Stimulated activated CD4-positive, alpha-beta T cell treated with anti-CD3 and anti-CD28 coated beads, Interleukin-2, amount 100 ng/mL, for 48 hours (primary cell): ENCODE measurements at regions not wholly inside any gene's neighbourhood (a gene's known extent, or its start where the extent isn't known, plus 50 kb on each side); places are given as distances from the start of the nearest gene placed in this dataset.

Experiments
- DNase-seq, 2 donors: peaks; one replicate each; pipeline ENCODE4 v3.0.0-alpha.2; 2020

DNA sequence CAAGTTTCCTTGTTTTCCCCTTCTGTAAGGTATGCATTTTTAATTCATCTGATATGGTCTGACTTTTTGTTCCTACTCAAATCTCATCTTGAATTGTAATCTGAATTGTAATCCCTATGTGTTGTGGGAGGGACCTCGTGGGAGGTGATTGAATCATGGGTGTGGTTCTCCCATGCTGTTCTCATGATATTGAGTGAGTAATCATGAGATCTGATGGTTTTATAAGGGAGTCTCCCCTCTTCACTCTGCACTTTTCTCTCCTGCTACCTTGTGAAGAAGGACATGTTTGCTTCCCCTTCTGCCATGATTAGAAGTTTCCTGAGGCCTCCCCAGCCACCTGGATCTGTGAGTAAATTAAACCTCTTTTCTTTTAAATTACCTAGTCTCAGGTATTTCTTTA lies 476.1 kb downstream of the LPIN1 start:
- no peak for DNase-seq

DNA sequence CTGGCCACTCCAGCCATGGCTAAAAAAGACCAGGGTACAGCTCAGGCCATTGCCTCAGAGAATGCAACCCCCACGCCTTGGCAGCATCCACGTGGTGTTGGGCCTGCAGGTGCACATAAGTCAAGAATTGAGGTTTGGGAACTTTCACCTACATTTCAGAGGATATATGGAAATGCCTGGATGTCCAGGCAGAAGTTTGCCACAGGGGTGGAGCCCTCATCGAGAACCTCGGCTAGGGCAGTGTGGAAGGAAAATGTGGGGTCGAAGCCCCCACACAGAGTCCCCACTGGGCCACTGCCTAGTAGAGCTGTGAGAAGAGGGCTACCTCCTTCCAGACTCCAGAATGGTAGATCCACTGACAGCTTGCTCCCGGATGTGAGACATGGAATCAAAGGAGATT lies 477.3 kb downstream of the LPIN1 start:
- DNase-seq, result no peak

DNA sequence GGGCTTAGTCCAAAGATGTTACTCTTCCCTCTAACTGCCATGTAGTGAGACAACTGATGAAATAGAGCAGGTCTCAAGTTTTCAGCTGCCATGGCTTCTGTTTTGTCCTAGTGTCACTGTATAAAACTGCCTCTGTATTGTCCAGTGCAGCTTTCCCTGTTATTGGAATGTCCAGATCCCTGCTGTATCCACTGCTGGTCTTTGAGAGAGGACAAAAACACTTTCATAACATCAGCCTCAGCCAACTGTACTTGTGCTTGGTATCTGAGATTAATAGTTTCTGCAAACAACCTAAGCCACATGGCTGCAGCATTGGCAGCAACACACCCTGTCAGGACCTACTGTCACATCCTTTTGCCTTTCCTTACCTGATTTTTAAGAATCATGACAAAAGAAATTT lies 480.2 kb downstream of the LPIN1 start:
- DNase-seq, result no peak

DNA sequence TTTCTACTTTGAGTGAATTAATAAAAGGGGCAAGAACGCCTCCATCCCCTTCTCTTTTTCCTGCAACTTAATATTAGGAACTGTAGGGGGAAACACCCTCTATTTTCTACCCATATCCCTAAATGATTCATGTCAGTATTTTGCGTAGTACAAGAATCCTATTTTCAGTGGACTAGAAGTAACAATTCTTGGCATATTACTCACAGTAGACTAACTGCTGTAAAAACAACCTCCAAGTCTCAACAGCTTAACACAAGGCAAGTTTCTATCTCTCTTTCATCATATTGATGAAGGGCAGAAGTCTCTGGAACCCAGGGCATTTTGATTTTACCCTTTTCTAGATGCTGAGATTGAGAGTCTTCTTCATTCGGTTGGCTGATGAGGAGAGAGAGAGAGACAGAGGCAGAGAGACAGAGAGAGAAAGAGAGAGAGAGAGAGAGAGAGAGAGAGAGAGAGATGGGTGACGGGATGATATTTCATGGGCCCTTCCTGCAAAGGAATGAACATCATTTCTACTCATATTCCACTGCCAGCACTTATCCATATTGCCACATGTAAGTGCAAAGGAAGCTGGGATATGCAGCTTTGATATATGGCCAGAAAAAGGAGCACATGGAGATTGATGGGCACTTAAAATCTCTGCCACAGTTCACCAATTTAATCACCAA lies 481.6 kb downstream of the LPIN1 start:
- no peak for DNase-seq

DNA sequence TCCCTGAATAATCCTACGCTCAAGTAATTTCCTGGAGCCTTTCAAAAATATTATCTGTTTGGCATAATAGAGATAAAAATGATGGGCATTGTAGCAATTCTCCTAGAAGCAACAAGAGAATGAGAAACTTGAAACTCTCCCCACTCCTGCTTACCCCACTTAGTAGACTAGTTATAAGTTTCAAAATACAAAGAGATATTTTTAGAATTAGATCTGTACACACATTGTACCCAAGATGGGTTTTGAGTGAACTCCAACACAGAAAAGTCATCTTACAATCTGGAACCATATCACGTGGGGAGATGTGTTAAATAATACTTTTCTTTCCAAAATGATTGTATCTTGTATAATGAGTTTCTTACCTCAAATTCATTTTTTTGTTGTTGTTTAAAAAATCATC lies 484.9 kb downstream of the LPIN1 start:
- DNase-seq, result no peak

DNA sequence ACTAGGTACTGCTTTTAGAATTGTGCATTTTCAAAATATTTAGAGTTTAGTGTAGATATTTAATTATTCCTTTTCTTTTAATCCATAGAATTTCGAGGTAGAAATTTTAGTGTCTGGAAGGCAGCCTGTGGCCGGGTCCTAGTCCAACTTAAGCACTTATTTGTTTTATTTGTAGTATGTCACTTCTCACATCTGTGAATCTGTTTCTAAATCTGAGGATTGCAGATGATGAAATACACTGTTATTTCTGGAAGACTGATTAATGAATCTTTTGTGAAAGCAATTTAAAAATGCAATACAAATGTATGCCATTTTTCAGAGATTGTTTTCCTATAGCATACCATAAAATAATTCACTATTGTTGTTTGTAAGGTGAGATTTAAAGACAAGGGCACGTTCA lies 483.9 kb upstream of the TRIB2 start:
- DNase-seq, result no peak

DNA sequence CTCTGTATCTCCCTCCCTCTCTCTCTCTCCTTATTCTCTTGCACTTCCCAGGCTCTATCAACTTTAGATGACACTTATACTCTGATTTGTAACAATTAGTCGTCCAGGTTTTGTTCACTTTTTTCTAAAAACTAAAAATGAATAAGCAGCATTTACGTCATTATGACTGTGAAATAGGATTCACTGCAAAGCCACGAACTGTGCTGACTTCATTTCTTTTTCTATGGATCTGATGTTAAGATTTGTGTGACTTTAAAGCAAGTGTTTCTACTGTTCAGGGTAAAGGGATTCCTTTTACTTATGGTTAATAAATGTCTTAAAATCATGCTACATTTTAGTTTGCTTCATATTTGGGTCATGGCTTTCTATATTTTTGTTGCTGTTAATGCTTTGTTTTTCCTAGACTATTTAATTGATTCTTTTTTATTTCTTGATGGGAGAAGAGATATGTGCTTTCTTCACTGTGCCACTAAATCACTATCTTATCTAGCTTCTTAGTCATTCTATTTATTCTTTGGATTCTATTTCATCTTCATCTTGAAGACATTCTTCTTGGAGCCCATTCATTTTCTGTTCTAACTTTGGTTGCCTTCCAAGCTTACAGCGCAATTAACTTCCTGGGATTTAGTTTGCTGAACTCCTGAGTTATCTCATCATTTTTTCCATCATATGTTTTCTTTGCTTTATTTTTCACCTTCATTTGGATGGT lies 480.4 kb upstream of the TRIB2 start:
- no peak for DNase-seq

DNA sequence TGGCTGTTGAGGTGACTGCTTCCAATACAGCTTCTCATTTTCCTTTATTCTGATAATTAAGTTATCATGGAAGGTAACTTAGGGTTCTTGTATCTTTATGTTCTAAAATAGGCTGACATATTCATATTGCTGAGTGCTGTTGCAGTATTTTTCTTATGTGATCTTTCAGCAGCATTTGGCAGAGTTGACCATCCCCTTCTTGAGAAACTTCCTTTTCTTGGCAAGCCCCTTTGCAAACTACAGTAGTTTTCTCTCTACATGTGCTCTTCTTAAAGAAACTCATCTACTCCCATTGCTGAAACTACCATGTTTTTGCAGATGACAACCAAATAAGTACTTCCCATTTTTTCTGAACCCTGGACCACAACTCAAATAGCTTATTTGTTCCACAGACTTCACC lies 476.5 kb upstream of the TRIB2 start:
- no peak for DNase-seq

DNA sequence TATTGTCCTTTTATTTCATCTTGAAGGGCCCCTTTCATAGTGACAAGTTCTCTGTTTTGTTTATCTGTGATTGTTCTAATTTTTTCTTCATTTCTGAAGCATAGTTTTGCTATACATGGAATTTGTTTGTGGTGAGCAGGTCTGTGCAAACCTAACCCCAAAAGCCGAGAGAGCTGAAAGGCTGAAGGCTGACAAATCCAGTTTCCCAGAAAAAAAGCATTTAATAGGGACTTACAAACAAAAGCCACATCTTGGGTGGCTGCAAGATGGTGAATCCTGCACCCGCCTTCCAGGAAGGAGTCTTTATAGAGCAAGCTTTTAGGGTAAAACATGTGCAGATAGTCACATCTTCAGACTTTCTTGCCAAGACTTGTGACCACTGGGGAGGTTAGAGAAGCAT lies 473.4 kb upstream of the TRIB2 start:
- no peak for DNase-seq

DNA sequence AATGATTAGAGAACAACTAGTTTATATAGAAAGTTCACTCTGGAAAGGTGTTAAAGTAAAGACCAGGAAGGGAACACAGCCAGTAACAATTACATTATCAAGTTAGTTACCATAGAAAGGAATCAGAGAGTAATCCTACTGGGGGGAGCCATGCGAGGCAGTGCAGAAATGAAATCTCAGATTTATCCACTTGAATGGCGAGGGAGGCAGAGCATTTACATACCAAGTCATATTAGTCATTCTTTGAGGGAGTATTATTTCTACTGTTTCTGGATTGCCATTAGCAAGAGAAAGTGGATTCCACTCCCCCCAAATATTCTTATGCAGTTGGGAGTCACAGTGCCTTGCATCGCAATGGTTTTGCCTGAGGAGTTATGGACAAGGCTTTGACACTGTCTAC lies 472.7 kb upstream of the TRIB2 start:
- DNase-seq, result no peak

DNA sequence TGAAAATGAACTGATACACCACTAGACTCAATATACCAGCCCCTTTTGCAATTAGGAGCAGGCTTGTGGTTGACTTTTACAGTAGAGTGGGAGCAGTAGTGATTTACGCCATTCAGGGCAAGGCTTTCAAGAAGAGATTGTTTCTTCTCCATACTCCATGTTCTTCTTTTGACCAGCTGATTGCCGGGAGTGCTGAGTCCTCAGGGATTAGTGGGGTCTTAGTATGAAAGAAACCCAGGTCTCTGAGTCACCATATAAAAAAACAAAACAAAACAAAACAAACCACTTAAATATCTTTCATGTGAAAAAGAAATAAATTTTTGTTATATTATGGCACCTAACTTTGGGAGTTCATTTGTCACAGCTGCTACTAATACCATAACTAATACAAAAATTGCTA lies 465.6 kb upstream of the TRIB2 start:
- no peak for DNase-seq

DNA sequence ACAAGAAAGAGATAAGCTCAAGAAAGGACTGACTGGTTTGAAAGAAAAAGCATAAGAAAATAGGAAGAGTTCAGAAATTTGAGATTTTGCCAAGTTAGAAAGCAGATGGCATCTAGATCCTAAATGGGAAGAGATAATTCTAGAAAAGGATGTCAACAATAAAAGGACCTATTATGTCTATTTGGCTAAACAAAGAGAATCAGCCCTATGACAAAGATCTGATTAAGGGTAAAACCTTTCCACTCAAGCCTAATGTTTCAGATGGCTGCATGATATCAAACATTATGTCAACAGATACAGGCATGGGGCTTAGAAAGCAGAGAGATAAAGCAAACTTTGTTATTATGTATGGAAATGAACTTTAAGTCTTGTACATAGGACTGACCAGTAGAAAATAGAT lies 465.0 kb upstream of the TRIB2 start:
- no peak for DNase-seq

DNA sequence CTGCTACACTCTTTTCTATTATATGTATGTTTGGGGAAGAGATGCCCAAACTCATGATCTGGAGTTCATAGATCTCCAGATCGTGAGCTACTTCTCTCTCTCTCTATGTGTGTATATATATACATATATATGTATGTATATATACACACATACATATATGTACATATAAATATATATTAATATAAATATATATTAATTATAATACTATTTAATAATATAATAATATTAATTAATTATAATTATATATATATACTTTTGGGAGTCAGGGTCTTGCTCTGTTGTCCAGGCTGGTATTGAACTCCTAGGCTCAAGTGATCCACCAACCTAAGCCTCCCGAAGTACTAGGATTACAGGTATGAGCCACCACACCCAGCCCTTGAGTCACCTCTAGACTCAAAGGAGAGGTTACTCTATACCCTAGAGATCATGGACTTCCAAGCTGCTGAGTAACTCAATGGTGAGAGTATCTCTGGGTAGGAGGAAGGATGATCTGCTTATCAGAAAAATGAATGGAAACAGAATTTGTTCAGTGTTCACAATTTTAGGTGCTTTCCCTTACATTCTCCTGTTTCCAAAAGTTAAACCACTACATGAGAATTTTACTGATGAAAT lies 463.5 kb upstream of the TRIB2 start:
- no peak for DNase-seq

DNA sequence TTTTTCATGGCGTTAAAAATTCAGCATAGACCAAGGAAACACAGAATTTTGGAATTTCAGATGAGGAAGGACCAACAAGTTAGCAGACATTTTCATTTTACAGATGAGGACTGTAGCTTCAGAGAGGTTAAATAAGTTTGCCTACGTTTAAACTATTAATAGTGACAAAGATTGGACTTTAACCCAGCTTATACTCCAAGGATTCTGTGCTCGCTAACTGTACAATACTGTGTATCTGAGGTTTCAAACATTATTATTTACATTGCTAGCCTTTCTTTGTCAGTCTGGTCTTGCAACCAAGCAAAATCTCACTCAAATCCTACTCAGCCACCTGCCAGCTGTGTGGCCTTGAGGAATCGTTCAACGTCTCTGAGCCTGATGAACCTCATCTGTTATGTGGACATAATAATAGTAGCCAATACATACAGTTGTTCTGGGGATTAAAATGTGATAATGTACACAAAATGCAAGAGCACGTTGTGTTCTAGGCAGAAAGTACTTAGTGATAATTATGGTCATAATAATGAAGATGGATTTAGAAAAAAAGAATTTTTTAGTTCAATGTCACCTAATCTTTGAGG lies 462.4 kb upstream of the TRIB2 start:
- DNase-seq, result no peak

DNA sequence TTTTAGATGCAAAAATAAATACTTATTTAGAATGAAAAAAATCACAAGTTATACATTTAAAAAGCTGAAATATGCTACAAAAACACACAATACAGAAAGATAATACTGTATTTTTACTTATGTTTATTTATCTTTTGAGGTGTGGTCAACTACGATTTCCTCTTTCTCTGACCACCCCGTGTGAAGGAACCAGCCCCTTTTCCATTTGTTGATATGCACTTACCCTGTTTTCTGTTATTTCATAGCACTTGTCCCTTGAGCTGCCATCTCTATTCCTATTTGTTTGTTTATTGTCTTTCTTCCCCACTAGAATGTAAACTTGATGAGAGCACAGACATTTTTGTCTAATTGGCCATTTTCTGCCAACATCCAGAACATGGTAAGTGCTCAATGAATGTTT lies 460.5 kb upstream of the TRIB2 start:
- no peak for DNase-seq

DNA sequence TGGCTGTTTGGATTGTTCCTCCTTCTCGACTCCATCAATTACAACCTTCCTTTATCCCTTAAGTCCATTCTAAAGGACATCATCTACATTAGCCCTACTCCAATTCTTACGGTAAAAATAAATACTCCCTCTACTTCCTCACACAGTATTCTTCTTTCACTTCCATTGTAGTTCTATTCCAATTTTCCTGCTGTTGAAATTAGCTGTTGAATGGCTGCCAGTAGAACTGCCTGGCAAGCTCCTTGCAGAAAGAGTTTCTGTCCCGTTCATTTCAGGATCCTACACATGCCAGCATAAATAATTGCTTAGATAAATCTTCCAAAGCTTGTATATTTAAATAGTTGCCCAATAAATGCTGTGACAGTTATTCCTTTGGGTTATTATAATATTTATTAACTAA lies 459.3 kb upstream of the TRIB2 start:
- no peak for DNase-seq

DNA sequence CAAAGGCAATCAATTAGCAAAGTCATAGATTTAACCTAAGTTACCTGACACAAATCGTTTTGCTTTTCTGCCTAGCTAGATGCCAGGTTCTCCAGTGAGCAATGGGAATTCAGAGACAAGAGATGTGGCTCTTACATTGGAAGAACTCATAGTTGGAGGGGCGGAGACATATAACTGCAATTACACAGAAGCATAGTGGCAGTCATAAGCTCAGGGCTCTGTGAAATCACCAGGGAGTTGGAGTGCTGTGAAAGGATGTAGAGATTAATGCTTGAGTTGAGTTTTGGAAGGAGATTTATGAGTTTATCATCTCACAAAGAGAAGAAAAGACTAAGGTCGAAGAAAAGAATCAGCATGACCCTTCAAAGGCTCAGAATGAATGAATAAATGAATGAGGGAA lies 457.2 kb upstream of the TRIB2 start:
- DNase-seq, result no peak

DNA sequence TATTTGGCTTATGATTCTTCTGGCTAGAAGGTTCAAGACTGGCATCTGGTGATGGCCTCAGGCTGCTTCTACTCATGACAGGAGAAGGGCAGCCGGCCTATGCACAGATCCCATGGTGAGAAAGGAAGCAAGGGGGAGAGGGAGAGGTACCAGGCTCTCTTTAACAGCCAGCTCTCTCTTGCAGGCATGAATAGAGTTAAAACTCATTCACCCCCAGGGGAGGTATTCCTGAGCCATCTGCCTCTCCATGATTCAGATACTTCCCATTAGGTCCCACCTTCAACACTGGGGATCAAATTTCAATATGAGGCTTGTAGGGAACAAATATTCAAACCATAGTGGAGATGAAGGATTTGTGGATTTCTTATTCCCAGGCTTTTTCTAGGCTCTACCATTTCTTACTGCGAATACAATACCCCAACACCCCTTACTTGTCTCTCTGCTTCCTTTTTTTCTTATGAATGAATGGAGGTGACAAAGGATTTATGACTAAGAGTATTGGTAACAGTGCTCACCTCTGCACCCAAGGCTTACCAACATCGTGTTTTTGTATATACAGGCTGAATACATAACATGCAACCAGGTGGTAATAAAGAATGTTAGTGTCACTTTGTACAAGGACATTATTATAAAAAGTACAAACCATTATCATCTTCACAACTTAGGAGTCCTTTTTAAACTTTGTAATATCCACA lies 454.6 kb upstream of the TRIB2 start:
- no peak for DNase-seq

DNA sequence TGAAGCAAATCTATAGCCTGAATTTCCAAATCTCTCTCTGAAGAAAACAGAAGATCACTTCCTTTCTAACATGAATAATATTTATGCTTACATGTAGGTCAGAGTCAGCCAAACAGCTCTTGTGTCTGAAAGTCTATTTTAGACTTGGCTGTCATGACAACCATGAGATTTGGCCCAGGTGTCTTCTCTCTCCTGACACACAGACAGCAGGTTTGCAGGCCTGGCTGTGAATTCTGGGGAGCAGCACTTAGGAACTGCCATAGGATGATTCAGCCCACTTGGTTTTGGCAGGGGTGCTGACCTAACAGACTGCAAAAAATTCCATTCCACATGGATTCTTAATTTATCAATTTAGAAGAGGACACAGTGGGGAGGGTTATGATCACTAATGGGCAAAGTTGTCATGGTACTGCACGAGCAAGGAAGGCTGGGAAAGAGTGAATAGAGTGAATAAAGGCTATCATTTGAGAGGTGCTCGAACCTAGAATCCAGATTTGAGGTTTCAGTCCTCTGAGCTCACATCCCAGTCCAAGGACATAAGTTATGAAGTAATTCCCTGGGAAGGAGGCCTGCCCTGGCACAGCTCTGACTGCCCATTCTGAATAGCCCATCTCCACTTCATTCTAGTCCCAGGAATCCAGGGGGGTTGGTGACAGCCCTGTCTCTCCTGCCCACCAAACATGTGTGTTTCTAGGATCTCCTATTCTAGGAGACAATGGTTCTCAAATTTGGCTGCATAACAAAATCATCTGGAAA lies 453.9 kb upstream of the TRIB2 start:
- DNase-seq, result no peak

DNA sequence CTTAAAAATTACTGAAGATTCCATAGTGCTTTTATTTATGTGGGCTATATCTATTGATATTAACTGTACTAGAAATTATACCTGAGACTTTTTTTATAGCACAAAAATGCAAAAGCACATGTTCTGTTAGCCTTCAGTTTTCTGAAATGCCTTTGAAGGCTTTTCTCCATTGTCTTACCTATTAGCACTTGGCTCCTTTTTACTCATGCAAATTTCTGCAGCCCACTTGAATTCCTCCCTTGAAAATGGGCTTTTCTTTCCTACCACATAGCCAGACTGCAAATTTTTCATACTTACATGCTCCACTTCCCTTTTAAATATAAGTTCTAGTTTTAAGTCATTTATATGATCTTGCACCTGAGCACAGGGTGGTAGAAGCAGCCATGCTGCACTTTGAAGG lies 453.0 kb upstream of the TRIB2 start:
- DNase-seq, result no peak

DNA sequence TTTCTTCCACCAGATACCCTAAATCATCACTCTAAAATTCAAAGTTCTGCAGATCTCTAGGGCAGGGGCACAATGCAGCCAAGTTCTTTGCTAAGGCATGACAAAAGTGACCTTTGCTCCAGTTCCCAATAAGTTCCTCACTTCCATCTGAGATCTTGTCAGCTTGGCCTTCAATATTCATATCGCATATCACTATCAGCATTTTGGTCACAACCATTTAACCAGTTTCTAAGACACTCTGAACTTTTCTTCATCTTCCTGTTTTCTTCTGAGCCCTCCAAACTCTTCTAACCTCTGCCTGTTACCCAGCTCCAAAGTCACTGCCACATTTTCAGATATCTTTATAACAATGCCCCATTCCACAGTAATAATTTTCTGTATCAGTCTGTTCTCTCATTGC lies 452.6 kb upstream of the TRIB2 start:
- no peak for DNase-seq

DNA sequence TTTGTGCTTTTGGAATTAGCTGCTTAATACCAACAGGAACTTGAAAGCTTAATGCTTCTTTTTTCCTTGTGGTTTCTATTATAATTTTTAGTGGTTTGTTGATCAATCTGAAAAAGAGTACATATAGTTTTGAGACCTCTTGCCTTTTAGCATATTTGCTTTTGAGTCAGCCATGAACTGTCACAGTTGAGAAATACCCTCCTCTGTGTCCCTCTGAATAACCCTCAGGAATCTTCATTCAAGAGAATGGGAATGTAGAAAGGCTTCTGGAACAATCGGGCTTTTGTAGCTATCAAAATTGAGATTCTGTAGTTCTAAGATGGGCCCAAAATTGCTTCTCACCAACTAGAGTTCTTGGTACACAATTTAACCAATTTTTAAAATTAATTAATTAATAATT lies 451.1 kb upstream of the TRIB2 start:
- no peak for DNase-seq

DNA sequence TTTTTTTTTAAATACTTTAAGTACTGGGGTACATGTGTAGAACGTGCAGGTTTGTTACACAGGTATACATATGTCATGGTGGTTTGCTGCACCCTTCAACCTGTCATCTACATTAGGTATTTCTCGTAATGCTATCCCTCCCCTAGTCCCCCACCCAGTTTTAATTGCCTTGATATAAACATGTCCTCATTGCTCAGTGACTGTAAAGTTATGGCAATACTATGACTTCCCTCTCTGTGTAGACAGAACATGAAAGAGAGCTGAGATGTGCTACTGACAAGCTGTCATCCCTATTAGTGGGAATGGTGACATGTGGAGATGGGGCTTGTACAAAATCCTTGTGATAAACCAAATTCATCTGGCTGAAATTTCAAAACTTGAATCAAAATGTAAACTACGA lies 449.7 kb upstream of the TRIB2 start:
- DNase-seq, result no peak
